ENCODE measurements at regions not wholly inside any gene's neighbourhood (a gene's known extent, or its start where the extent isn't known, plus 50 kb on each side); places are given as distances from the start of the nearest gene placed in this dataset.

GRCh38 chr3:17845026-17845812 lies 102.8 kb upstream of the TBC1D5 start:
- in situ Hi-C loops (cut with HindIII; ENCODE audit: low pct_ligation_motif_present, low sequenced_read_pairs) = loop anchor here (25.0 kb wide), 1 partner anchor 233 kb away; no protein-coding TSS in a partner anchor
- H3K4me3 ChIP-seq (ENCODE audit: low read depth, low read length) = no peak overlapping the region
- no peaks in the 10 kb centered on the region for H3K36me3 ChIP-seq (replicated peaks)
- H3K27me3 ChIP-seq (replicated peaks) = no peaks in the 10 kb centered on the region
- DNase-seq = no peak
- TF ChIP-seq CTCF (IDR thresholded peaks at IDR 0.05; ENCODE audit: low read depth, low read length, missing control alignments) = no peak
- H3K27ac ChIP-seq = no peak overlapping the region

GRCh38 chr3:17844236-17844635 lies 101.8 kb upstream of the TBC1D5 start:
- no peaks in the 10 kb centered on the region for H3K27me3 ChIP-seq (replicated peaks)
- no peak overlapping the region for H3K27ac ChIP-seq
- H3K36me3 ChIP-seq (replicated peaks) = no peaks in the 10 kb centered on the region
- no peak overlapping the region for H3K4me3 ChIP-seq (ENCODE audit: low read depth, low read length)
- no peak for TF ChIP-seq CTCF (IDR thresholded peaks at IDR 0.05; ENCODE audit: low read depth, low read length, missing control alignments)
- DNase-seq = no peak
- in situ Hi-C loops (cut with HindIII; ENCODE audit: low pct_ligation_motif_present, low sequenced_read_pairs) = loop anchor here (25.0 kb wide), 1 partner anchor 232 kb away; no protein-coding TSS in a partner anchor

DNA sequence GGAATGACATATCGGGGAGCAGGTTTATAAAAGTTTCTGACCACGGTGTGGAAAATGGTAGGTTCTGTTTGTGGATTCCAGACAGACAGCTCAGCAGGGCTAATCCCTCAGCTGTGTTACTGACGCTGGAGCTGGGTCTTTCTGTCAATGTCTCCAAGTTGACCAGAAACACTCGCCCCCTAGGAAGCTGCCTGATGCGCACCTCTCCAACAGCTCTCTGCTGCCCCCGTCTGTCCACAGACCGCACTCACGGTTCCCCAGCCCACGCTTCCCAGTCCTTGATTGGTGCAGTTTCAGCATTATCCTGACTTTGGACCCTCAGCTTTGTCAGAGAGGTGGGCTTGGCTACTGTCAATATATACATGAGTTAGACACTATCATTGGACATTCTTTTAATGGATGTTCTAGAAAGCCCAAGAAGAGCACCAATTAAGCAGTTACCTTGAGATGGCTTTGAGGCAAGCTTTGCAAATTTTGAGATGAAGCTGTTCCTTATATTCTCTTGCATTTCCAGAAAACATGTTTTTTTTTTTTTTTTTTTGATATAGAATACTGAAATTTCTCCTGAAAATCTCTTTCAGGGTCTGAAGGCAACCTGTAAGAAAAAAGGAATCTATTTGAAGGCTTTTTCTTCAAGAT lies 98.9 kb upstream of the TBC1D5 start:
- no peak overlapping the region for H3K4me3 ChIP-seq (ENCODE audit: low read depth, low read length)
- H3K36me3 ChIP-seq (replicated peaks) = no peaks in the 10 kb centered on the region
- H3K27me3 ChIP-seq (replicated peaks) = no peaks in the 10 kb centered on the region
- no peak overlapping the region for H3K27ac ChIP-seq
- peak; percentile 98 for TF ChIP-seq CTCF (IDR thresholded peaks at IDR 0.05; ENCODE audit: low read depth, low read length, missing control alignments)
- in situ Hi-C loops (cut with HindIII; ENCODE audit: low pct_ligation_motif_present, low sequenced_read_pairs) = loop anchor here (25.0 kb wide), 1 partner anchor 229 kb away; no protein-coding TSS in a partner anchor
- DNase-seq = peak; percentile 63

- H3K27ac ChIP-seq = no peak overlapping the region
- DNase-seq = no peak
- in situ Hi-C loops (cut with HindIII; ENCODE audit: low pct_ligation_motif_present, low sequenced_read_pairs) = loop anchor here (25.0 kb wide), 1 partner anchor 228 kb away; no protein-coding TSS in a partner anchor
- no peaks in the 10 kb centered on the region for H3K36me3 ChIP-seq (replicated peaks)
- H3K27me3 ChIP-seq (replicated peaks) = no peaks in the 10 kb centered on the region
- TF ChIP-seq CTCF (IDR thresholded peaks at IDR 0.05; ENCODE audit: low read depth, low read length, missing control alignments) = no peak
- H3K4me3 ChIP-seq (ENCODE audit: low read depth, low read length) = no peak overlapping the region
Observed at GRCh38 chr3:17840651-17841050, 98.2 kb upstream of the TBC1D5 start.

GRCh38 chr3:17840126-17840525 lies 97.7 kb upstream of the TBC1D5 start:
- no peak overlapping the region for H3K27ac ChIP-seq
- DNase-seq = no peak
- no peaks in the 10 kb centered on the region for H3K27me3 ChIP-seq (replicated peaks)
- no peak overlapping the region for H3K4me3 ChIP-seq (ENCODE audit: low read depth, low read length)
- in situ Hi-C loops (cut with HindIII; ENCODE audit: low pct_ligation_motif_present, low sequenced_read_pairs) = loop anchor here (25.0 kb wide), 1 partner anchor 228 kb away; no protein-coding TSS in a partner anchor
- H3K36me3 ChIP-seq (replicated peaks) = no peaks in the 10 kb centered on the region
- TF ChIP-seq CTCF (IDR thresholded peaks at IDR 0.05; ENCODE audit: low read depth, low read length, missing control alignments) = no peak

Measured in brain microvascular endothelial cell (primary cell).